Gastroesophageal sphincter (tissue), 3 donors: ENCODE measurements at regions not wholly inside any gene's neighbourhood (a gene's known extent, or its start where the extent isn't known, plus 50 kb on each side); places are given as distances from the start of the nearest gene placed in this dataset.

Source experiments
- EP300 ChIP-seq: sonication (generic); formaldehyde crosslinking; IDR thresholded peaks from one replicate; pipeline ENCODE4 v1.6.1; 2017; ENCODE audit warnings: antibody characterized with exemption, mild to moderate bottlenecking
- POLR2A ChIP-seq, 2 donors: fragments of 450-650 bp; IDR thresholded peaks; one replicate each; pipeline ENCODE4 v1.6.1; 2017; ENCODE audit warnings: antibody characterized with exemption in 2 of 2, mild to moderate bottlenecking in 2 of 2, moderate library complexity in 1 of 2
- POLR2AphosphoS5 ChIP-seq: sonication (generic); formaldehyde crosslinking; IDR thresholded peaks from one replicate; pipeline ENCODE4 v1.6.1; 2017; ENCODE audit warnings: antibody characterized with exemption
- TF ChIP-seq, protein P1 (sequence below), 4 experiments: fragments of 200-600 bp in 2 of 4; fragments of 450-650 bp in 2 of 4; sonication (generic) in 1 of 4; IDR thresholded peaks; one replicate each; pipeline ENCODE4 v1.5.1; 2017 to 2019; ENCODE audit warnings: antibody characterized with exemption in 4 of 4, mild to moderate bottlenecking in 2 of 4, moderate library complexity in 2 of 4

DNA sequence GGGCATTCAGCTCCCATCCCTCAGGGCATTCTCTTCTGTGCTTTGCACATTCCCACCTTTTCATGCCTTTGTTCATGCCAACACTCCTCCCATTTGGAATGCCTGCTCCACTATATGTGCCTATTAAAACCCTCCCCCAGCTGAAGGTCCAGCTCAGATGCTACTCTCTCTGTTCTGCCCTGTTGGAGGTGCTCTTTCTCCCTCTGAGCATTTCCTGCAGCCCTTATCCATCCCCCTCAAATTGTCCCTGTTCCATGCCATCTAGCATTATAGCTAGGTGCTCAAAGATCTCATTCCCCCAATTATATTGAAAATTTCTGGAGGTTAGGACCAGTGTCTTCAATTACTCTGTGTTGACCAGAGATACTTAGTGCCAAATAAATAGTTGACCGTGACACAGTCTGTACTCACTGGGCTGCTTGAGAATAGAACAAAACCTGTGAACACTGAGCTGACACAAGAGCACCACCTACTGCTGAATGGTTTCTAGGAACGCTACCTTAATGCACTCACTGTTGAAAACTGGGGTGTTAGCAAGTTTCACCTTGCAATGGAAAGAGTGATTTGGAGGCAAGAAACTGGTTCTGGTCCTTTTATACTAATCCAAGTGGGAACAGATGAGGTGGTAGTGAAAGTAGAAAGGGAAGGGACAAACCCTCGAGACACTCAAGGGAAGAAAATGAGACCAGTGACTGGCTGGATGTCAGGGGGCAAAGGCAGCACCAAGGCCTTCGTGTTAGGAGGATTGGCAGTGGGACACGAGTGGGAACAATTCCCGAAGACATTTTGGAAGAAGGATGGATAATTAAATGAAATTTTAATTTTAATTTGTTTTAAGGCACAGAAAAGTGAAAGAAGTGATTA, 289.8 kb upstream of the ROPN1 start:
- TF ChIP-seq POLR2A (IDR thresholded peaks at IDR 0.05), result no peak
- TF ChIP-seq, protein P1, sequence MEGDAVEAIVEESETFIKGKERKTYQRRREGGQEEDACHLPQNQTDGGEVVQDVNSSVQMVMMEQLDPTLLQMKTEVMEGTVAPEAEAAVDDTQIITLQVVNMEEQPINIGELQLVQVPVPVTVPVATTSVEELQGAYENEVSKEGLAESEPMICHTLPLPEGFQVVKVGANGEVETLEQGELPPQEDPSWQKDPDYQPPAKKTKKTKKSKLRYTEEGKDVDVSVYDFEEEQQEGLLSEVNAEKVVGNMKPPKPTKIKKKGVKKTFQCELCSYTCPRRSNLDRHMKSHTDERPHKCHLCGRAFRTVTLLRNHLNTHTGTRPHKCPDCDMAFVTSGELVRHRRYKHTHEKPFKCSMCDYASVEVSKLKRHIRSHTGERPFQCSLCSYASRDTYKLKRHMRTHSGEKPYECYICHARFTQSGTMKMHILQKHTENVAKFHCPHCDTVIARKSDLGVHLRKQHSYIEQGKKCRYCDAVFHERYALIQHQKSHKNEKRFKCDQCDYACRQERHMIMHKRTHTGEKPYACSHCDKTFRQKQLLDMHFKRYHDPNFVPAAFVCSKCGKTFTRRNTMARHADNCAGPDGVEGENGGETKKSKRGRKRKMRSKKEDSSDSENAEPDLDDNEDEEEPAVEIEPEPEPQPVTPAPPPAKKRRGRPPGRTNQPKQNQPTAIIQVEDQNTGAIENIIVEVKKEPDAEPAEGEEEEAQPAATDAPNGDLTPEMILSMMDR (IDR thresholded peaks at IDR 0.05), result peak; percentile 22 to 72 (median 59)
- TF ChIP-seq POLR2AphosphoS5, result peak; percentile 28
- no peak for TF ChIP-seq EP300
